HEK293 (cell line): ENCODE measurements at regions not wholly inside any gene's neighbourhood (a gene's known extent, or its start where the extent isn't known, plus 50 kb on each side); places are given as distances from the start of the nearest gene placed in this dataset.

Source experiments
- CTCF ChIA-PET: fragments of 350-600 bp; formaldehyde crosslinking; extraction: SDS; loops from one replicate; lab custom pipeline; 2021; ENCODE audit warnings: antibody characterized with exemption; lab: Yijun Ruan, JAX
- POLR2A ChIA-PET: fragments of 300-600 bp; formaldehyde crosslinking; extraction: SDS; loops from one replicate; lab custom pipeline; 2020; ENCODE audit warnings: antibody characterized with exemption, inconsistent platforms; lab: Yijun Ruan, JAX
- H3K27ac ChIP-seq: fragments of 200-500 bp; sonication (Bioruptor generic); 2 replicates; pipeline ENCODE4 v1.5.1; 2014; ENCODE audit warnings: low read depth, low read length, control low read depth, inconsistent platforms; ENCODE audit errors: extremely low read depth
- H3K36me3 ChIP-seq, 2 experiments: fragments of 200-500 bp in 1 of 2; sonication (Bioruptor generic) in 1 of 2; 1 replicate in 1 of 2; 2 replicates in 1 of 2; pipeline ENCODE4 v1.5.1; 2014 to 2017; ENCODE audit warnings: inconsistent platforms in 2 of 2, low read length in 2 of 2; ENCODE audit not compliant: control insufficient read depth in 2 of 2, insufficient read depth in 1 of 2
- H3K4me1 ChIP-seq: fragments of 200-500 bp; sonication (Bioruptor generic); 2 replicates; pipeline ENCODE4 v1.5.1; 2014; ENCODE audit warnings: mild to moderate bottlenecking, low read length, inconsistent platforms; ENCODE audit not compliant: control insufficient read depth, insufficient read depth
- H3K4me3 ChIP-seq: 2 replicates; pipeline ENCODE4 v1.5.1; 2011; ENCODE audit warnings: low read depth, mild to moderate bottlenecking, control low read depth, low read length, moderate library complexity
- H3K9me3 ChIP-seq: fragments of 200-500 bp; sonication (Bioruptor generic); 2 replicates; pipeline ENCODE4 v1.5.1; 2014; ENCODE audit warnings: low read depth, low read length, inconsistent platforms; ENCODE audit not compliant: control insufficient read depth, insufficient read depth
- HOXA7 ChIP-seq: sonication (generic); formaldehyde crosslinking; IDR thresholded peaks from 2 replicates; pipeline ENCODE4 v1.8.1; 2022; ENCODE audit warnings: missing genetic modification reagents, borderline replicate concordance
- SP3 ChIP-seq: fragments of 450-650 bp; formaldehyde crosslinking; IDR thresholded peaks from 2 replicates; pipeline ENCODE4 v1.5.1; 2016; ENCODE audit warnings: missing biosample characterization, missing genetic modification characterization
- YY1 ChIP-seq: fragments of 450-650 bp; formaldehyde crosslinking; IDR thresholded peaks from 2 replicates; pipeline ENCODE4 v1.5.1; 2018; ENCODE audit warnings: missing biosample characterization, missing genetic modification characterization
- ZBTB21 ChIP-seq: fragments of 450-650 bp; formaldehyde crosslinking; IDR thresholded peaks from 2 replicates; pipeline ENCODE4 v1.5.1; 2017; ENCODE audit warnings: missing biosample characterization, missing genetic modification characterization
- ZBTB7A ChIP-seq: fragments of 450-650 bp; formaldehyde crosslinking; IDR thresholded peaks from 2 replicates; pipeline ENCODE4 v1.5.1; 2016; ENCODE audit warnings: low read depth, missing biosample characterization, missing genetic modification characterization
- ZEB2 ChIP-seq: fragments of 450-650 bp; formaldehyde crosslinking; IDR thresholded peaks from 2 replicates; pipeline ENCODE4 v1.5.1; 2016; ENCODE audit warnings: missing biosample characterization, missing genetic modification characterization
- ZIC2 ChIP-seq: fragments of 450-650 bp; formaldehyde crosslinking; IDR thresholded peaks from 2 replicates; pipeline ENCODE4 v1.5.1; 2016; ENCODE audit warnings: missing biosample characterization, missing genetic modification characterization
- ZNF155 ChIP-seq: fragments of 450-650 bp; formaldehyde crosslinking; IDR thresholded peaks from 2 replicates; pipeline ENCODE4 v1.5.1; 2016; ENCODE audit warnings: missing biosample characterization, missing genetic modification characterization
- ZNF175 ChIP-seq: fragments of 450-650 bp; formaldehyde crosslinking; IDR thresholded peaks from 2 replicates; pipeline ENCODE4 v1.5.1; 2016; ENCODE audit warnings: missing biosample characterization, missing genetic modification characterization
- ZNF211 ChIP-seq: fragments of 450-650 bp; formaldehyde crosslinking; IDR thresholded peaks from 2 replicates; pipeline ENCODE4 v1.5.1; 2016; ENCODE audit warnings: low read depth, missing biosample characterization, missing genetic modification characterization
- ZNF354C ChIP-seq: fragments of 450-650 bp; formaldehyde crosslinking; IDR thresholded peaks from 2 replicates; pipeline ENCODE4 v1.5.1; 2016; ENCODE audit warnings: missing biosample characterization, missing genetic modification characterization, low read depth, borderline replicate concordance
- ZNF37A ChIP-seq: fragments of 450-650 bp; IDR thresholded peaks from 2 replicates; pipeline ENCODE4 v1.5.1; 2018; ENCODE audit warnings: missing biosample characterization, missing genetic modification characterization
- ZNF571 ChIP-seq: fragments of 450-650 bp; formaldehyde crosslinking; IDR thresholded peaks from 2 replicates; pipeline ENCODE4 v1.5.0; 2017; ENCODE audit warnings: missing biosample characterization, missing genetic modification characterization
- ZNF621 ChIP-seq: fragments of 450-650 bp; formaldehyde crosslinking; IDR thresholded peaks from 2 replicates; pipeline ENCODE4 v1.5.1; 2017; ENCODE audit warnings: missing biosample characterization, missing genetic modification characterization
- ZNF660 ChIP-seq: fragments of 450-650 bp; IDR thresholded peaks from 2 replicates; pipeline ENCODE4 v1.5.1; 2018; ENCODE audit warnings: missing biosample characterization, mild to moderate bottlenecking, missing genetic modification characterization
- ZNF701 ChIP-seq: fragments of 450-650 bp; formaldehyde crosslinking; IDR thresholded peaks from 2 replicates; pipeline ENCODE4 v1.5.1; 2016; ENCODE audit warnings: missing biosample characterization, missing genetic modification characterization
- ZNF76 ChIP-seq: fragments of 450-650 bp; formaldehyde crosslinking; IDR thresholded peaks from 2 replicates; pipeline ENCODE4; 2016; ENCODE audit warnings: low read depth, missing biosample characterization, missing genetic modification characterization, borderline replicate concordance
- ZNF791 ChIP-seq: fragments of 450-650 bp; formaldehyde crosslinking; IDR thresholded peaks from 2 replicates; pipeline ENCODE4 v1.5.1; 2016; ENCODE audit warnings: missing biosample characterization, missing genetic modification characterization
- ZSCAN30 ChIP-seq: fragments of 450-650 bp; IDR thresholded peaks from 2 replicates; pipeline ENCODE4 v1.5.1; 2018; ENCODE audit warnings: missing biosample characterization, mild to moderate bottlenecking, missing genetic modification characterization, moderate library complexity
- TF ChIP-seq, protein P1 (sequence below): fragments of 450-650 bp; formaldehyde crosslinking; IDR thresholded peaks from 2 replicates; pipeline ENCODE4 v1.5.1; 2017; ENCODE audit warnings: missing biosample characterization, missing genetic modification characterization
- TF ChIP-seq, protein P2 (sequence below): fragments of 450-650 bp; formaldehyde crosslinking; IDR thresholded peaks from 2 replicates; pipeline ENCODE4 v1.5.1; 2017; ENCODE audit warnings: missing biosample characterization, missing genetic modification characterization
- TF ChIP-seq, protein P3 (sequence below): fragments of 450-650 bp; formaldehyde crosslinking; IDR thresholded peaks from 2 replicates; pipeline ENCODE4 v1.5.1; 2016; ENCODE audit warnings: missing biosample characterization, missing genetic modification characterization
- TF ChIP-seq, protein P4 (sequence below): fragments of 450-650 bp; IDR thresholded peaks from 2 replicates; pipeline ENCODE4 v1.5.1; 2018; ENCODE audit warnings: missing biosample characterization, mild to moderate bottlenecking, missing genetic modification characterization

DNA sequence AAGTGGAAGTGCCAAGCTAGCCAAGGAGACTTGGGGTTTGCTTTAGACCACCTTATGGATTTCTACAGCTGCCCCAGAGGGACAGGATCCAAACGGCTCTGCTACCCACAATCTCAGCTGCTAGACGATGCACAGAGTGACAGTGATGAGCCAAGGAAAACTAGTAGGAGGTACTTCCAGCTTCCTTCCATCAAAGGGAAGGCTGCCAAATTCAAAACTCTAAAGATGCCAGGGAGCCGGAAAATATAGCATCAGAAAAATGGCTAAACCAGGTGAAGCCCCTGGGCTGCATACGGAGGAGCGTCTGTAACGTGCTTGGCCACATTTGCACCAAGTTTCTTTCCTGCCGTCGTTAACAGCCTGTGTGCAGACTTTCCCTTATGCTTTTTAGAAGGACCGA is 245.5 kb upstream of the ZNF521 start (continued):
- TF ChIP-seq, protein P1, sequence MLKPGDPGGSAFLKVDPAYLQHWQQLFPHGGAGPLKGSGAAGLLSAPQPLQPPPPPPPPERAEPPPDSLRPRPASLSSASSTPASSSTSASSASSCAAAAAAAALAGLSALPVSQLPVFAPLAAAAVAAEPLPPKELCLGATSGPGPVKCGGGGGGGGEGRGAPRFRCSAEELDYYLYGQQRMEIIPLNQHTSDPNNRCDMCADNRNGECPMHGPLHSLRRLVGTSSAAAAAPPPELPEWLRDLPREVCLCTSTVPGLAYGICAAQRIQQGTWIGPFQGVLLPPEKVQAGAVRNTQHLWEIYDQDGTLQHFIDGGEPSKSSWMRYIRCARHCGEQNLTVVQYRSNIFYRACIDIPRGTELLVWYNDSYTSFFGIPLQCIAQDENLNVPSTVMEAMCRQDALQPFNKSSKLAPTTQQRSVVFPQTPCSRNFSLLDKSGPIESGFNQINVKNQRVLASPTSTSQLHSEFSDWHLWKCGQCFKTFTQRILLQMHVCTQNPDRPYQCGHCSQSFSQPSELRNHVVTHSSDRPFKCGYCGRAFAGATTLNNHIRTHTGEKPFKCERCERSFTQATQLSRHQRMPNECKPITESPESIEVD (tag by site-specific recombination), result no peak
- TF ChIP-seq, protein P2, sequence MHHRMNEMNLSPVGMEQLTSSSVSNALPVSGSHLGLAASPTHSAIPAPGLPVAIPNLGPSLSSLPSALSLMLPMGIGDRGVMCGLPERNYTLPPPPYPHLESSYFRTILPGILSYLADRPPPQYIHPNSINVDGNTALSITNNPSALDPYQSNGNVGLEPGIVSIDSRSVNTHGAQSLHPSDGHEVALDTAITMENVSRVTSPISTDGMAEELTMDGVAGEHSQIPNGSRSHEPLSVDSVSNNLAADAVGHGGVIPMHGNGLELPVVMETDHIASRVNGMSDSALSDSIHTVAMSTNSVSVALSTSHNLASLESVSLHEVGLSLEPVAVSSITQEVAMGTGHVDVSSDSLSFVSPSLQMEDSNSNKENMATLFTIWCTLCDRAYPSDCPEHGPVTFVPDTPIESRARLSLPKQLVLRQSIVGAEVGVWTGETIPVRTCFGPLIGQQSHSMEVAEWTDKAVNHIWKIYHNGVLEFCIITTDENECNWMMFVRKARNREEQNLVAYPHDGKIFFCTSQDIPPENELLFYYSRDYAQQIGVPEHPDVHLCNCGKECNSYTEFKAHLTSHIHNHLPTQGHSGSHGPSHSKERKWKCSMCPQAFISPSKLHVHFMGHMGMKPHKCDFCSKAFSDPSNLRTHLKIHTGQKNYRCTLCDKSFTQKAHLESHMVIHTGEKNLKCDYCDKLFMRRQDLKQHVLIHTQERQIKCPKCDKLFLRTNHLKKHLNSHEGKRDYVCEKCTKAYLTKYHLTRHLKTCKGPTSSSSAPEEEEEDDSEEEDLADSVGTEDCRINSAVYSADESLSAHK (tag by site-specific recombination), result no peak
- TF ChIP-seq ZNF354C (tag by site-specific recombination), result no peak

DNA sequence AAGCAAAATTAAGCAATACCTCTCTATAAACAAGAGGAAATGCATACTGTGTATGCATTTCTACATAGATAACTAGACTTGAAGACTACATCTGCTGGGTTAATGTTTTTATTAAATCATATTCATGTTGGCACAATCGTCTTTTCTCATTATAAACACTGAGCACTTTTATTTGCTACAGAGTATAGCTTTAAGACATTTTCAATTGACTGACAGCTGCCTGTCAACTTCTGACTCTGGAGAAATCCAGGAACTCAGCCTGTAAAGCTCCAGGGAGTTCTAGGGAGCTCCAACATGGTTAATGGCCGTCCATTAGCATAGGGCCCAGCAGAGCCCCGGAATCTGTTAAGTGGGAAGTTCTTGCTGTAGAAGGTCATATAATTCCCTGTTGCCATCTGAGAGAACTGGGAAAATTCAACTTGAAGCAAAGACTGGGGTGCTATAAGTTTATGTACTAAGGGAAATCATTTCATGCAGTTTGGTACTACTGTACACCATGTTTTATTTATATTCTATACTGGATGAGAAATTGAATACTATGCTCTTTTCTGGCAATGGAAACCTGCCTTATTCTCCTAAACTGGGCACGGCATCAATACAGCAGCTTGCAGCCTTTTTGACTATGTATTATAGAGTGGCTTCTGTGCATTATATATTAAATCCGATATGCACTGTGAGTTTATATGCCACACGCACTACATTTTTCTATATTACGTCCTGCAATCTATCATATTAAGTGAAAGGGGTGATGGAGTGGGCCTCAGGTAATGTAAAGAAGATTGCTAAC is 243.5 kb upstream of the ZNF521 start:
- TF ChIP-seq, protein P1 (tag by site-specific recombination), result no peak
- TF ChIP-seq, protein P3, sequence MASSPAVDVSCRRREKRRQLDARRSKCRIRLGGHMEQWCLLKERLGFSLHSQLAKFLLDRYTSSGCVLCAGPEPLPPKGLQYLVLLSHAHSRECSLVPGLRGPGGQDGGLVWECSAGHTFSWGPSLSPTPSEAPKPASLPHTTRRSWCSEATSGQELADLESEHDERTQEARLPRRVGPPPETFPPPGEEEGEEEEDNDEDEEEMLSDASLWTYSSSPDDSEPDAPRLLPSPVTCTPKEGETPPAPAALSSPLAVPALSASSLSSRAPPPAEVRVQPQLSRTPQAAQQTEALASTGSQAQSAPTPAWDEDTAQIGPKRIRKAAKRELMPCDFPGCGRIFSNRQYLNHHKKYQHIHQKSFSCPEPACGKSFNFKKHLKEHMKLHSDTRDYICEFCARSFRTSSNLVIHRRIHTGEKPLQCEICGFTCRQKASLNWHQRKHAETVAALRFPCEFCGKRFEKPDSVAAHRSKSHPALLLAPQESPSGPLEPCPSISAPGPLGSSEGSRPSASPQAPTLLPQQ (tag by site-specific recombination), result no peak
- TF ChIP-seq SP3 (tag by site-specific recombination), result no peak
- no peak for TF ChIP-seq ZNF76 (tag by site-specific recombination)
- TF ChIP-seq ZNF791 (tag by site-specific recombination), result no peak
- TF ChIP-seq ZBTB21, result no peak
- no peak for TF ChIP-seq ZNF37A (tag by site-specific recombination)
- TF ChIP-seq ZNF621 (tag by site-specific recombination), result no peak
- no peak for TF ChIP-seq ZEB2 (tag by site-specific recombination)
- TF ChIP-seq ZNF155 (tag by site-specific recombination), result no peak
- TF ChIP-seq YY1 (tag by site-specific recombination), result no peak
- TF ChIP-seq ZIC2 (tag by site-specific recombination), result no peak
- TF ChIP-seq HOXA7, result no peak
- Histone ChIP-seq H3K4me1 (no peaks in the 10 kb centered on the region), H3K4me3 (no peak overlapping the region), H3K9me3 (no peaks in the 10 kb centered on the region), H3K27ac (no peak overlapping the region), H3K36me3 (no peaks in the 10 kb centered on the region)
- POLR2A ChIA-PET, result no interaction called here
- CTCF ChIA-PET, result no interaction called here

DNA sequence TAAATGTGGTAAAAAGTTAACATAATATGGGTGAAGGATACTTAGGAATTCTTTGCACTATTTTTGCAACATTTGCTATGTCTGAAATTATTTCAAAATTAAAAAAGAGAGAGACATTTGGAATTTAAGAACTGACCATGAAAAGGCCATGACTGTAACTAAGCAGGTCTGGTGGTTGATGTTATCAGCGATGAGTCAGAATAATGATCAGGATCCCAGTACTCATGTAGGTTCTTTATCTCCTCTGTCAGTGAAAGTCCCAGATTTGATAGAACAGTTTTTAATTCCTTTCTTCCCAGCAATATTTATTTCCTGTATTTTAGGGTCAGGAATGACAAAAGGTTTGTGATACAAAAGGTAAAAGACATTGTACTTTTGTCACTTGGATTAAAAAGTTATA is 242.4 kb upstream of the ZNF521 start:
- Histone ChIP-seq H3K36me3 (no peaks in the 10 kb centered on the region), H3K4me3 (no peak overlapping the region), H3K4me1 (no peaks in the 10 kb centered on the region), H3K9me3 (no peaks in the 10 kb centered on the region), H3K27ac (no peak overlapping the region)
- ChIA-PET POLR2A (no interaction called here), CTCF (no interaction called here)
- TF ChIP-seq ZNF175 (tag by site-specific recombination) (no peak), ZNF354C (tag by site-specific recombination) (no peak), ZNF211 (tag by site-specific recombination) (no peak), ZNF571 (tag by site-specific recombination) (no peak), ZBTB7A (no peak), ZSCAN30 (tag by site-specific recombination) (no peak), ZNF701 (tag by site-specific recombination) (no peak), ZNF660 (tag by site-specific recombination) (no peak)
- TF ChIP-seq, protein P3 (tag by site-specific recombination), result no peak
- TF ChIP-seq, protein P4, sequence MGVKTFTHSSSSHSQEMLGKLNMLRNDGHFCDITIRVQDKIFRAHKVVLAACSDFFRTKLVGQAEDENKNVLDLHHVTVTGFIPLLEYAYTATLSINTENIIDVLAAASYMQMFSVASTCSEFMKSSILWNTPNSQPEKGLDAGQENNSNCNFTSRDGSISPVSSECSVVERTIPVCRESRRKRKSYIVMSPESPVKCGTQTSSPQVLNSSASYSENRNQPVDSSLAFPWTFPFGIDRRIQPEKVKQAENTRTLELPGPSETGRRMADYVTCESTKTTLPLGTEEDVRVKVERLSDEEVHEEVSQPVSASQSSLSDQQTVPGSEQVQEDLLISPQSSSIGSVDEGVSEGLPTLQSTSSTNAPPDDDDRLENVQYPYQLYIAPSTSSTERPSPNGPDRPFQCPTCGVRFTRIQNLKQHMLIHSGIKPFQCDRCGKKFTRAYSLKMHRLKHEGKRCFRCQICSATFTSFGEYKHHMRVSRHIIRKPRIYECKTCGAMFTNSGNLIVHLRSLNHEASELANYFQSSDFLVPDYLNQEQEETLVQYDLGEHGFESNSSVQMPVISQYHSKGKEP (tag by site-specific recombination), result no peak
